HL-60 (cell line): ENCODE measurements at regions not wholly inside any gene's neighbourhood (a gene's known extent, or its start where the extent isn't known, plus 50 kb on each side); places are given as distances from the start of the nearest gene placed in this dataset.

Experiments used
- DNase-seq, 2 experiments: peaks; one replicate each; pipeline ENCODE4 v3.0.0-alpha.2; 2010 to 2020; ENCODE audit warnings: low read depth in 1 of 2, low spot score in 1 of 2
- H3K27ac ChIP-seq: fragments of 250-450 bp; sonication (Bioruptor Pico); replicated peaks from 2 replicates; pipeline ENCODE4 v1.5.1; 2020; ENCODE audit warnings: mild to moderate bottlenecking, moderate library complexity
- H3K27me3 ChIP-seq: fragments of 250-450 bp; sonication (Bioruptor Pico); 2 replicates; pipeline ENCODE4 v1.5.1; 2021; ENCODE audit warnings: mild to moderate bottlenecking, moderate library complexity; ENCODE audit not compliant: insufficient read depth, poor library complexity, severe bottlenecking
- H3K4me3 ChIP-seq: replicated peaks from 2 replicates; pipeline ENCODE4 v1.5.1; 2011; ENCODE audit warnings: mild to moderate bottlenecking, control low read depth, low read length; ENCODE audit not compliant: insufficient read depth
- GABPA ChIP-seq: IDR thresholded peaks from 2 replicates; pipeline ENCODE4 v1.6.1; 2012; ENCODE audit warnings: low read depth
- POLR2AphosphoS5 ChIP-seq: IDR thresholded peaks from 2 replicates; pipeline ENCODE4 v1.6.1; 2012; ENCODE audit warnings: low read depth
- SPI1 ChIP-seq: IDR thresholded peaks from 2 replicates; pipeline ENCODE4 v1.6.1; 2012; ENCODE audit warnings: low read depth, mild to moderate bottlenecking, borderline replicate concordance
- TF ChIP-seq, protein P1 (sequence below): IDR thresholded peaks from one replicate; pipeline ENCODE4 v1.5.1; 2011; ENCODE audit warnings: low read length, control low read depth, inconsistent platforms; ENCODE audit not compliant: insufficient read depth
- TF ChIP-seq, protein P2 (sequence below): IDR thresholded peaks from 2 replicates; pipeline ENCODE4 v1.6.1; 2012; ENCODE audit warnings: low read depth; ENCODE audit not compliant: insufficient replicate concordance

DNA sequence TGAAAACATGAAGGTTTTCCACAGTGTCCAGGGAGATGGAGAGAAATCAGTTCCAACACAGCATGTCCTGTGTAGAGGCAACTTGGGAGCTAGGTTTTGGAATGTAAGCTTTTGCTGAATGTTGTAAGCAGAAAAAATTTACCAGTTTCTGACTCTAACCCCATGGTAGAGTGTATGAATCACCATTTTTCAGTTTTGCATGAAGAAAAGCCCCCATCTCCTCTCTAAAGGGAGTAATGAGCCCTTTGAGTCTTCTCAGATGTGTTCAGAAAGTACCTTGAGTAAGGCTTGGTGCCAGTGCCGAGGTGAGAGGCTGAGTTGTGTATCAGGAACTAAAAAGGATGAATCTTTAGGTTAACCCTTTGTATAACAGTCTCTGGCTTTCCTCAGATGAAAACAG lies 96.2 kb downstream of the ADRB2 start:
- no peak for DNase-seq
- Histone ChIP-seq H3K27me3 (no peaks in the 10 kb centered on the region), H3K4me3 (no peak overlapping the region), H3K27ac (no peak overlapping the region)
- TF ChIP-seq POLR2AphosphoS5: no peak
- TF ChIP-seq, protein P1, sequence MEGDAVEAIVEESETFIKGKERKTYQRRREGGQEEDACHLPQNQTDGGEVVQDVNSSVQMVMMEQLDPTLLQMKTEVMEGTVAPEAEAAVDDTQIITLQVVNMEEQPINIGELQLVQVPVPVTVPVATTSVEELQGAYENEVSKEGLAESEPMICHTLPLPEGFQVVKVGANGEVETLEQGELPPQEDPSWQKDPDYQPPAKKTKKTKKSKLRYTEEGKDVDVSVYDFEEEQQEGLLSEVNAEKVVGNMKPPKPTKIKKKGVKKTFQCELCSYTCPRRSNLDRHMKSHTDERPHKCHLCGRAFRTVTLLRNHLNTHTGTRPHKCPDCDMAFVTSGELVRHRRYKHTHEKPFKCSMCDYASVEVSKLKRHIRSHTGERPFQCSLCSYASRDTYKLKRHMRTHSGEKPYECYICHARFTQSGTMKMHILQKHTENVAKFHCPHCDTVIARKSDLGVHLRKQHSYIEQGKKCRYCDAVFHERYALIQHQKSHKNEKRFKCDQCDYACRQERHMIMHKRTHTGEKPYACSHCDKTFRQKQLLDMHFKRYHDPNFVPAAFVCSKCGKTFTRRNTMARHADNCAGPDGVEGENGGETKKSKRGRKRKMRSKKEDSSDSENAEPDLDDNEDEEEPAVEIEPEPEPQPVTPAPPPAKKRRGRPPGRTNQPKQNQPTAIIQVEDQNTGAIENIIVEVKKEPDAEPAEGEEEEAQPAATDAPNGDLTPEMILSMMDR: no peak
- no peak for TF ChIP-seq GABPA
- TF ChIP-seq, protein P2, sequence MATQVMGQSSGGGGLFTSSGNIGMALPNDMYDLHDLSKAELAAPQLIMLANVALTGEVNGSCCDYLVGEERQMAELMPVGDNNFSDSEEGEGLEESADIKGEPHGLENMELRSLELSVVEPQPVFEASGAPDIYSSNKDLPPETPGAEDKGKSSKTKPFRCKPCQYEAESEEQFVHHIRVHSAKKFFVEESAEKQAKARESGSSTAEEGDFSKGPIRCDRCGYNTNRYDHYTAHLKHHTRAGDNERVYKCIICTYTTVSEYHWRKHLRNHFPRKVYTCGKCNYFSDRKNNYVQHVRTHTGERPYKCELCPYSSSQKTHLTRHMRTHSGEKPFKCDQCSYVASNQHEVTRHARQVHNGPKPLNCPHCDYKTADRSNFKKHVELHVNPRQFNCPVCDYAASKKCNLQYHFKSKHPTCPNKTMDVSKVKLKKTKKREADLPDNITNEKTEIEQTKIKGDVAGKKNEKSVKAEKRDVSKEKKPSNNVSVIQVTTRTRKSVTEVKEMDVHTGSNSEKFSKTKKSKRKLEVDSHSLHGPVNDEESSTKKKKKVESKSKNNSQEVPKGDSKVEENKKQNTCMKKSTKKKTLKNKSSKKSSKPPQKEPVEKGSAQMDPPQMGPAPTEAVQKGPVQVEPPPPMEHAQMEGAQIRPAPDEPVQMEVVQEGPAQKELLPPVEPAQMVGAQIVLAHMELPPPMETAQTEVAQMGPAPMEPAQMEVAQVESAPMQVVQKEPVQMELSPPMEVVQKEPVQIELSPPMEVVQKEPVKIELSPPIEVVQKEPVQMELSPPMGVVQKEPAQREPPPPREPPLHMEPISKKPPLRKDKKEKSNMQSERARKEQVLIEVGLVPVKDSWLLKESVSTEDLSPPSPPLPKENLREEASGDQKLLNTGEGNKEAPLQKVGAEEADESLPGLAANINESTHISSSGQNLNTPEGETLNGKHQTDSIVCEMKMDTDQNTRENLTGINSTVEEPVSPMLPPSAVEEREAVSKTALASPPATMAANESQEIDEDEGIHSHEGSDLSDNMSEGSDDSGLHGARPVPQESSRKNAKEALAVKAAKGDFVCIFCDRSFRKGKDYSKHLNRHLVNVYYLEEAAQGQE: no peak
- TF ChIP-seq SPI1: no peak

DNA sequence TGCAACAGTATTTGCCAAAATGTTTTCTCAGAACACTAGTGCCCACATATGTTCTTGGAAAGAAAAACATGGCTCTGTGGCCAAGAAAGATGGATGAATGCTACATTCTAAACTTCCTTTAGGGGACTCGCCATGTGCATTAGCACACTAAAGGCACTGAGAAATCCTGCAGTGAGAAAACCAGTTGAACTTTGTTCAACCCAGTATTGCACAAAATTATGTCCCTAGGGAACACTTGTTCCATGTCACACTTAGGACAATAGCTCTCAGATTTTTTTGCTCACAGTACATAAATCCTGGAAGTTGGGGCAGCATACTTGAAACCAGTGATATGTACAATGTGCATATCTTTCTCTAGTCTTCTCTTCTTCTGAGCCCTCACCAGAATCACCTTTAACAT lies 96.6 kb downstream of the ADRB2 start:
- H3K4me3 ChIP-seq: no peak overlapping the region

DNA sequence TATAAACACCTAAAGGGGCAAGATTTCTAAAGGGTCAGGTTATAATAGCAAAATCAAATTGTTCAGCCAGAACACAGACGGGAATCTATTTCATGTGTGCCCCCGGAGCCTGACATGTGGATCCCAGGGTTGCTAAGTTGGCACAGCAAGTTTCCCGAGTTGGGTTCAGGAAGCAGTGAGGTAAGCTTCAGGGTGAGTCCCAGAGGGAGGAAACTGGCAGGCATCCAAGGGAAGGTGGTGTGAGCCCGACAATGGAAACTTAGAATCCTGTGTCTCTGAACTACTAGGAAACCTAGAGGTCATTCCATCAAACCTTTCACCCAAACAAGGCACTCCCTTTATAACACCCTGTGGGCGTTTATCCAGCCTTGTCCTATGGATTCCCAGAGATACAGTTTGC lies 98.4 kb downstream of the ADRB2 start:
- TF ChIP-seq SPI1 (no peak), POLR2AphosphoS5 (no peak), GABPA (no peak)
- TF ChIP-seq, protein P1: no peak
- TF ChIP-seq, protein P2: no peak
- Histone ChIP-seq H3K27ac (no peak overlapping the region), H3K27me3 (no peaks in the 10 kb centered on the region), H3K4me3 (no peak overlapping the region)
- no peak for DNase-seq

More for the DNA sequence above, 96.6 kb downstream of the ADRB2 start:
- no peaks in the 10 kb centered on the region for H3K27me3 ChIP-seq
- TF ChIP-seq, protein P1: no peak
- TF ChIP-seq GABPA (no peak), SPI1 (no peak)
- TF ChIP-seq, protein P2: no peak
- no peak for DNase-seq
- no peak overlapping the region for H3K27ac ChIP-seq
